ENCODE measurements at regions not wholly inside any gene's neighbourhood (a gene's known extent, or its start where the extent isn't known, plus 50 kb on each side); places are given as distances from the start of the nearest gene placed in this dataset.

- no peak for TF ChIP-seq CTCF (IDR thresholded peaks at IDR 0.05; ENCODE audit: low read depth, low read length)
- POLR2A ChIA-PET, result interaction anchor here (0.6 kb wide), 3 partner anchors 48 to 709 kb away, joined by 3 to 6 read pairs (median 4); no protein-coding TSS in a partner anchor
- Histone ChIP-seq H3K9me3 (ENCODE audit: control insufficient read depth, insufficient read depth, low read length) (no peaks in the 10 kb centered on the region; the same call in 1 of the 2 replicates), H3K4me3 (ENCODE audit: low read depth, low read length) (peak overlapping the region; percentile 54), H3K27ac (ENCODE audit: low read depth, low read length) (no peak overlapping the region), H3K27me3 (ENCODE audit: control insufficient read depth, insufficient read depth, low read length) (no peaks in the 10 kb centered on the region)
- DNase-seq (ENCODE audit: low read depth, low spot score), result no peak
- CTCF ChIA-PET, result interaction anchor here (1.2 to 3.1 kb wide), 3 partner anchors 19 to 113 kb away, joined by 3 to 14 read pairs (median 8); no protein-coding TSS in a partner anchor
These were observed 109.4 kb upstream of the CCND2 start for GRCh38 chr12:4164188-4164558.

- Histone ChIP-seq H3K9me3 (ENCODE audit: control insufficient read depth, insufficient read depth, low read length) (no peaks in the 10 kb centered on the region; the same call in 1 of the 2 replicates), H3K4me3 (ENCODE audit: low read depth, low read length) (no peak overlapping the region), H3K27ac (ENCODE audit: low read depth, low read length) (no peak overlapping the region), H3K27me3 (ENCODE audit: control insufficient read depth, insufficient read depth, low read length) (peaks cover 2% of the 10 kb centered on the region)
- no peak for DNase-seq (ENCODE audit: low read depth, low spot score)
- ChIA-PET POLR2A (no interaction called here), CTCF (no interaction called here)
- TF ChIP-seq CTCF (IDR thresholded peaks at IDR 0.05; ENCODE audit: low read depth, low read length), result no peak
These were observed 111.8 kb upstream of the CCND2 start for GRCh38 chr12:4161718-4162117.

- TF ChIP-seq CTCF (IDR thresholded peaks at IDR 0.05; ENCODE audit: low read depth, low read length), result no peak
- ChIA-PET CTCF (no interaction called here), POLR2A (no interaction called here)
These were observed 113.1 kb upstream of the CCND2 start for GRCh38 chr12:4160314-4161040.

GRCh38 chr12:4159851-4160250, 113.7 kb upstream of the CCND2 start:
- H3K9me3 ChIP-seq (ENCODE audit: control insufficient read depth, insufficient read depth, low read length), result no peaks in the 10 kb centered on the region
- no peak for DNase-seq (ENCODE audit: low read depth, low spot score)
- H3K4me3 ChIP-seq (ENCODE audit: low read depth, low read length), result no peak overlapping the region
- peaks cover 2% of the 10 kb centered on the region for H3K27me3 ChIP-seq (ENCODE audit: control insufficient read depth, insufficient read depth, low read length)
- CTCF ChIA-PET, result no interaction called here
- TF ChIP-seq CTCF (IDR thresholded peaks at IDR 0.05; ENCODE audit: low read depth, low read length), result no peak
- POLR2A ChIA-PET, result no interaction called here
- no peak overlapping the region for H3K27ac ChIP-seq (ENCODE audit: low read depth, low read length)

More at GRCh38 chr12:4160314-4161040, 113.1 kb upstream of the CCND2 start:
- no peak for DNase-seq (ENCODE audit: low read depth, low spot score)
- H3K27ac ChIP-seq (ENCODE audit: low read depth, low read length), result no peak overlapping the region
- no peaks in the 10 kb centered on the region; the same call in 1 of the 2 replicates for H3K9me3 ChIP-seq (ENCODE audit: control insufficient read depth, insufficient read depth, low read length)
- no peak overlapping the region for H3K4me3 ChIP-seq (ENCODE audit: low read depth, low read length)
- H3K27me3 ChIP-seq (ENCODE audit: control insufficient read depth, insufficient read depth, low read length), result peaks cover 2% of the 10 kb centered on the region

- Histone ChIP-seq H3K27ac (ENCODE audit: low read depth, low read length) (no peak overlapping the region), H3K27me3 (ENCODE audit: control insufficient read depth, insufficient read depth, low read length) (peaks cover 2% of the 10 kb centered on the region), H3K4me3 (ENCODE audit: low read depth, low read length) (no peak overlapping the region), H3K9me3 (ENCODE audit: control insufficient read depth, insufficient read depth, low read length) (no peaks in the 10 kb centered on the region)
- no peak for TF ChIP-seq CTCF (IDR thresholded peaks at IDR 0.05; ENCODE audit: low read depth, low read length)
- CTCF ChIA-PET, result interaction anchor here (1.9 kb wide), 1 partner anchor 119 kb away, joined by 5 read pairs; no protein-coding TSS in a partner anchor
- DNase-seq (ENCODE audit: low read depth, low spot score), result no peak
- POLR2A ChIA-PET, result no interaction called here
These were observed 115.3 kb upstream of the CCND2 start for GRCh38 chr12:4158306-4158705.

Data from AG04450 (cell line).